CMK (cell line): ENCODE measurements at regions not wholly inside any gene's neighbourhood (a gene's known extent, or its start where the extent isn't known, plus 50 kb on each side); places are given as distances from the start of the nearest gene placed in this dataset.

Experiments
- DNase-seq: peaks from one replicate; pipeline ENCODE4 v3.0.0-alpha.2; 2010; ENCODE audit warnings: low read depth

DNA sequence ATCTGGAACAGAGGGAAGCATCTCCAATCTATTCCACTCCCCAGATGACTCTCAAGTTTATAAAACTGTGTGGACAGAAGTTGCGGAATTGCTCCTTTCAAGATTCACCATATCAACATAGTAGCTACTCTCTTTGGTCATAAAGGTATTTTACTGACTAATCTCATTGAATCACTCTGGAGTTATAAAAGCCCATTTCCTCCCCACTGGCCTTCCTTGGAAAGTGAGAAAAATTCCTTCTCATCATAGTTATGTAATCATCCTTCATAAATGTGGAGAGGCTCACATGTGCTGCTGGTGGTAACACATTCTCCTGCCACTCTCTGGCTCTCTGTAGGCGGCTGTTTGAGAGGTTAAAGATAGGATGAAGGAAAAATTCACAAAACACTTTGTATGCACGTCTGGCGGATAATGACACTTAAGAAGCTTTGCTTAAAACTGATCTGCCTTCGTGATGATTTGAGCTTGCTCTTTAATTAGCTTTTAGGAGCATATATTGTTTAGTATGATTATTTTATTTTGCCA lies 1034.0 kb upstream of the EEF2KMT start:
- DNase-seq, result no peak

DNA sequence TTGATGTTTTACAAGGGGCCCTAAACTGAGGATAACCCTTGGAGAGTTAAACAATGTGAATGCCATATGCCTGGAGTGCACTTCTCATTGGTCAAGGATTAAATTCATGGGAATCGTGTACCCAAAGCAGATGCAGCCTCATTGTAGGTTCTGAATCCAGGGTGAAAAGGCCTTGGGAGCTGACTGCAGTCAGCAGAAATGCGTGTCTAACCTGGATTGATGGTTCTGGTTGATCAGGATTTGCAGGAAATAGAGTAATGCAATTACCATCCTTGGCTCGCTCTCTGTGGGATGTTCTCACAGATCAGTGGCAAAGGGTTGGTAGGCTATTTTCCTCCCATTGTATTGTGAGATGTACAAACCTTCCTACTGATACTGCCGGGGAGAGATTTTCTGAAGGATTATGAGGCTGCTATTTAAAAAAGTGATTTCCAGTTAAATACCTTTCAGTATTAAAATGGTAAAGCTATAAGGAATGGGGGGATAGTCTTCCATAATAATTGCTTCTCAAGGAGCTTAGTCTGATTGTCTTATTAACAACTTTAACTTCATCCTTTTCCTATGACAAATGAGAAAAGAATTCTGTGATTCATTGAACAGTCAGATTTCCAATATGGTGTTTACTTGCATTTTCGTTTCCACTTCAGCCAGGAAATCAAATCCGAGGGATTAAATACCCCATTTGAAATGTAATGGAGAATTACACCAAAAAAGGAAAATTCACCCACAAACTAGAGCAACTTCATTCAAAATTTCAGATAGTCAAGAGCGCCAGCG lies 1028.1 kb upstream of the EEF2KMT start:
- DNase-seq, result no peak

DNA sequence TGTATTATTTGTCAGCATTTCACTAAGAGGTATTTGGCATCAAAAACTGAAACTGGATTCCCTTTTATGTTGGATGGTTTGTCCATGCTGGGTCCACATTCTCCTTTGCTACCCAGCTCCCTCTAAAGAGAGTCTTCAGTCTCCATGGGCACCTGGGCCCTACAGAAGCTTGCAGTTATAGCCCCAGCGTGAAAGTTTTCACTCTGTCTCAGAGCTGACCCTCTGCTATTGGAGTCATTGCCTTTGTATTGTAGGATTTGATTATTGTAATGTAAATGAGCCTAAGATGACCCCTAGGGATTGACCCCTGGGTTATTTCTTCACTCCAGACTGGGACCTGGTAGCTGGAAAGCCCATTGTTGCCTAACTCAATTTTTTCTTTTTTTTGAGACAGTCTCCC lies 1026.5 kb upstream of the EEF2KMT start:
- no peak for DNase-seq

DNA sequence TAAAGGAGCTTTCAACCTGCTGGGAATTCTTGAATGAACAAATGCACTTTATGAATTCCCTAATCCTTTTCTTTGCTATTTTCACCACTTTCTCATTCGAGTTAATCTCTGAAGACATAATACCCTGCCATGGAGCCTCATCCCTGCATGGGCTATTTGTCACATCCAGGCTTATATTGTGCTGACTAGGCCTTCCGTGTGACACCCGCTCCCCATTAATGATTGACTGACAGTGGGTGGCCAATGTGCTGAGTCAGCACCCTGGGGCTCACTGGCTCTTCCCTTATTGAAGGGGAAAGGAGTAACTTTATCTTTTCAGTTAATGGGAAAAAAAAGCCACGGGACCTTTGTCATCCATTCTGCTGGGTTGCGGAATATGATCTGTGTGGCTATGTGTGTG lies 1024.8 kb upstream of the EEF2KMT start:
- no peak for DNase-seq

DNA sequence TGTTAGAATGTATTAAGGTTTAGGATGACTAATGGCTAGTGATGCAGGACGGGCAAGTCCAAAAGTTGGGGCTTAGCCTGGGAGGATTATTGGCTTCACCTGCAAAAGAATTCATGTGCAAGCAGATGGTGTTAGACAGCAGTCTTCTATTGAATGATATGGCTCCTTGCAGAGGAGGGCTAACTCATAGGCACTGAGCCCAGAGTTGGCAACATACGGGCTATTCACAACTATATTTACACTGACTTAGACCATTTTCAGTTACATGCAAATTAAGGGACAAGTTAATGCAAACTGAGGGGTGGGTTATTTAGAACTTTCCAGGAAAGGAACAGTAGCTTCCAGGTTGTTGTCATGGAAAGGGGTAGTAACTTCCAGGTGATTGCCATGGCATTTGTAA lies 1017.1 kb upstream of the EEF2KMT start:
- DNase-seq, result no peak

DNA sequence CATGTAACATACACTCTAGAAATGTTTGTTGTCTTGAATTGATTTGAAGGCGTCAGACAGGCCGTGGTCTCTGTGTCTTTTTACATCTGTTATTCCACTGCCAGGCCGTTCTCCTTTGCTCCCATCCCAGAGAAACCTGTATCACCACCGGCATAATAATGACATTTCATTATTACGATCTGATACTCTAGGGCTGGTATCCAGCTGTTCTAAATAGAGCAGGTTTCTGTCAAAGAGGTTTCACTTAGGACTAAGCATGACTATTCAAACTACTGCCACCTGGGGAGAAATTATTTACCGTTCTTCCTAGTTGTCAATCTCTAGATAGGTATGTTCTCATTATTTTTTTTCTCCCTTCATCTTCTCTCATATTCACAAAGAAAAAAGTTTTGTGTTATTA lies 1016.2 kb upstream of the EEF2KMT start:
- no peak for DNase-seq

DNA sequence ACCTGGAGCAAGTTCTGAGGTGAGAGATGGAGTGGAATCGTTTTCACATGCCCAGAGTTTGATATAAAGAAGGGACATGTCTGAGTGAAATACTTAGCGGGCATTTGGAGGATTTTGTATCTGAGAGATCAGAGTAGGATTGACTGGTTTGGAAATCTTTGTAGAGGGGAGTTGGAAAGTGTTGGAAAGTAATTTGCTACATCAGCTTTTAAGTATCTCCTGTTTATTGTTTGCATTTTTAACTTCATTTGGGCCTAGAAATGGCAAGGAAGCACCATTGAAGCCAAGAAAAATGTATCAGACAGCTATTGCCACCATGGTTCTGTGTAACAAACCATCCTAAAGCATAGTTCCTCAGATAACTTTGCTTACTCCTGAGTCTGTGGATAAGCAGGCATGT lies 1015.1 kb upstream of the EEF2KMT start:
- DNase-seq, result no peak

DNA sequence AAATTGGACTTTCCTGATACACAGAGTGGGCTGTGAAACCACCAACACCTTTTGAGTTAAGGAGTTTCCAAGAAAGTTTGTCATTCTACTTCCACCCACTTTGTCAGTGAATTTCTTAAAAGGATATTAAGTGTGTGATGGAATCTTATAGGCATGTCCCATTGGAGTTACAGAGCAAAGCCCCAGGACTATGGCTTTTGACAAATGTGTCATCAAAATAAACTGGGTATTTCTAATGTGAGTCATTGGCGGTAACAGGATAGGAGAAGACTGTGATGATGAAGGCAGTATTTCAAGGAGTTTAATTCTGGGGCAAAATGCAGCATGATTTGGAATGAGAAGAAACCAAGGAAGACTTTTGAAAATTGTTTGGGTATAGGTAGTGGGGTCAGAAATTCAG lies 1013.8 kb upstream of the EEF2KMT start:
- DNase-seq, result no peak

DNA sequence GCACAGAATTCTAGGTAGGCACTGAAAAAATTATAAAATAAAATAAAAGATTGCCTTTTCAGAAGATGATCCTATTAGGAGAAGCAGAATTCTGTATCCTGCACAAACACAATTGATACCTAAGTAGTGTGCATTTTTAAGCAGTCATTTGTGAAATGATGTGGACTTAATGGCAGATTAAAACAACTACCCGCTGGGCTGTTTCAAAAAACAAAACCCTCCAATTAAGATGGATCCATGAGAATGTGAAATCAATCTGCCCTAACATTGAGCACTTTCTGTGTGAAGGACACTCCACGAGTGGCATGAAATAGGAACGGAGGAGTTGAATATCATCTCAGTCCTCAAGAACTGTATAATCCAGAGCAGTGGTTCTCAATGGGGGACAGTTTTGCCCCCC lies 1012.8 kb upstream of the EEF2KMT start:
- DNase-seq, result no peak

DNA sequence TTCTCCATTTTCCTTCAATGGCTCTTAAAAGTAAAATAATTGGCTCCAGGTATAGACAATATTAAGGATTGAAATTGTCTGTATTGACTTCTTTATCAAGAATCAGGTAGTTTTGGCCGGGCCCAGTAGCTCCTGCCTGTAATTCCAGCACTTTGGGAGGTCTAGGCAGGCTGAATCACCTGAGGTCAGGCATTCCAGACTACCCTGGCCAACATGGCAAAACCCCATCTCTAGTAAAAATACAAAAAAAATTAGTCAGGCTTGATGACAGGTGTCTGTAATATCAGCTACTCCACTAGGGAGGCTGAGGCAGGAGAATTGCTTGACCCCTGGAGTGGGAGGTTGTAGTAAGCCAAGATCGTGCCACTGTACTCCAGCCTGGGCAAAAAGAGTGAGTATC lies 1008.5 kb upstream of the EEF2KMT start:
- DNase-seq, result no peak

DNA sequence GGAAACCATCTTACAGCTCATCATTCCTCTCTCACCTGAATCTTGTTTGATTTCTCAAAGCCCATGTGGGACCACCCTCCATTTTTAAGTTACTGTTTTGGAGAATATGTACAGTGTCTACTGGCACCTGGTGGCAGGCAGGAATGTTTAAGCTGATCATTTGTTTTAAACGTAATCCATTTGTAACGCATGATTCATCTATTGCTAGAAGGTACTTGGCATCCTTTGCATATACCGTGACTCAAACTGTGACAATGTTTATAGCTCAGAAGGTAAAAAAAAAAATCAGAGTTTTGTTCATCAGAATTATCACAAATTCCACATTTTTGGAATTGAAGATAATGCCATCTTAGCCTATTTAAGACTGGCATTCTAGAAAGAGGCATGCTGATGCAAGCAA lies 1007.5 kb upstream of the EEF2KMT start:
- no peak for DNase-seq

DNA sequence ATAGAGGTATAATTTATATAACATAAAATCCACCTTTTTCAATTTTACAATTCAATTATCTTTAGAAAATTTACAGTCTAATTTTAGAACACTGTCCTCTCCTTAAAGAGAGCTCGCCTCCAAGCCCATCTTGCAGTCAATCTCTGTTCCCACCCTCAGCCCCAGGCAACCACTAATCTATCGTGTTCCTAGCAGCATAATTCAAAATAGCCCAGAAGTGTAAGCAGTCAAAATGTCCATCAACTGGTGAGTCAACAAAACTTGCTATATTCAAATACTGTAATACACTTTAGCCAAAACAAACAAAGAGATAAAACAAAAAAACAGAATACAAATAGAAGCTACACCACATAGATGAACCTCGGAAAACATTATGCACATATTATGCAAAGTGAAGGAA lies 1006.8 kb upstream of the EEF2KMT start:
- DNase-seq, result no peak

DNA sequence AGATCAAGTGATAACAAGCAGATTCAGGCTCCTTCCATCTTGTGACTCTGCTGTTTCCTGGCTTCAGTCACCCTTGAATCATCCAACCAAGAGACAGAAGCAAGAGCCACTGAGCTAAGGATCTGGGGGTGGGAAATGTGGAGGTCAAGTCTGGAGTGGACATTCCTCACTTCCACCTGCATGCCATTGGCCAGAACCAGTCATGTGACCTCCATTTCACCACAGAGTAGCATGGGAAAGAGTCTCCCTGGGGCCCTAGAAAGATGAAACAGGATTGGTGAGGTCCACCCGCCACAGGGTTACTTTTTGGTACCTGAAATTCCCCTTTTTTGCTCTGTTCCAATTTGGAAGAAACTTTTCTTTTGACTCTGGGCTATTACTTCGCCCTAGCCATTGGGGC lies 1006.0 kb upstream of the EEF2KMT start:
- no peak for DNase-seq

DNA sequence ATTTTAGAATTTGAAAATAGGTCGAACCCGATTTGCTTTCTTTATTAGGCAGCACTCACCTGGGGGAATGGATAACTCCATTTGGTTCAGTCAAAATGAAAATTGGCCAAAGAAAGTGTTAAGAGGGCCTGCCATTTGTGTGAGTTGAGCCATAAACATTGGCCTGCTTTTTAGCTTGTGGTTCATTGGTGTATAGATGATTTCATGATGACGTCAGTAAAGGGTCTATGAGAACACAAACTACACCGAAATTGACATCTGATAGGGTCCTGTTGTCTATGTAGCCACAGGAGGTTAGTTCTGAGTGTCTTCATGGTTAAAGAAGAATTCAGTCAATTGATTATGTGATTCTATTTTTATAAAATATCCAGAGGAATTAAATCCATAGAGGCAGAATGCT lies 1001.5 kb upstream of the EEF2KMT start:
- no peak for DNase-seq

DNA sequence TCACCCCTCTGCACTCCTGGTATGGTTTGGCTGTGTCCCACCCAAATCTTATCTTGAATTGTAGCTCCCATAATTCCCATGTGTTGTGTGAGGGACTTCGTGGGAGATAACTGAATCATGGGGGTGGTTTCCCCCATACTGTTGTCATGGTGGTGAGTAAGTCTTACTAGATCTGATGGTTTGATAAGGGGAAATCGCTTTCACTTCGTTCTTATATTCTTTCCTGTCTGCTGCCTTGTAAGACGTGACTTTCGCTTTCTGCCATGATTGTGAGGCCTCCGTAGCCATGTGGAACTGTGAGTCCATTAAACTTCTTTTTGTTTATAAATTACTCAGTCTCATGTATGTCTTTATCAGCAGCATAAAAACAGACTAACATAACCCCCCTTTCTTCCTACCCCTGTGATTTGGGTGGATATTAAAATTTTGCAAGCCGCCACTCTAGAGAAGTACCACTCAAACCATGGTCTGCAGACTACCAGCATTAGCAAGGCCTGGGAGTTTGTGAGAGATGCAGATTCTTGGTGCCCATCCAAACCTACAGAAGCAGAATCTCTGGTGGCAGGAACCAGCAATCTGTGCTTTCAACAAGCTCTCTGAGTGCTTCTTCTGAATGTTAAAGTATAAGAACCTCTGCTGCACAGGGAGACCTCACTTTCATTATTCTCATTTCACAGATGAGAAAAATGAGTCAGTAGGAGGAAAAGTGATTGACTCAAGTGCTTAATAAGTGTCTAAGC lies 999.5 kb upstream of the EEF2KMT start:
- DNase-seq, result no peak

DNA sequence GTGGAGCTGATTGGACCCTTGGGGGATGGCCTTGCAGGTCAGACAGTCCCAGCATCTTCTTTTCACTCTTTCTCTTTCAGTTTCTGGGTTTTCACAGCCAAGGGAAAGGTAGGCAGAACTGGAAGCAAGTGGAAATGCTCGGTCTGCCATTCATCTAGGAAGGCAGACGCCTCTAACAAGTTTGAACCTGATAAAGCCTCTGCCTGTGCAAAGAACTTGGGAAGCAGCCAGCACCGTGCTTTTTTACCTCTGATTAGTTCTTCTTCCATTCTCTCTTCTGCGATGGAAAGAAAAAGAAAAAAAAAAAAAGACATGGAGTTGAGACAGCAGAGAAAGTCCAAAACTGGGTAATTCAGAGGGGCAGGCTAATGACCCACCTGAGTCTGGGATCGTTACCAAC lies 997.8 kb upstream of the EEF2KMT start:
- DNase-seq, result no peak

DNA sequence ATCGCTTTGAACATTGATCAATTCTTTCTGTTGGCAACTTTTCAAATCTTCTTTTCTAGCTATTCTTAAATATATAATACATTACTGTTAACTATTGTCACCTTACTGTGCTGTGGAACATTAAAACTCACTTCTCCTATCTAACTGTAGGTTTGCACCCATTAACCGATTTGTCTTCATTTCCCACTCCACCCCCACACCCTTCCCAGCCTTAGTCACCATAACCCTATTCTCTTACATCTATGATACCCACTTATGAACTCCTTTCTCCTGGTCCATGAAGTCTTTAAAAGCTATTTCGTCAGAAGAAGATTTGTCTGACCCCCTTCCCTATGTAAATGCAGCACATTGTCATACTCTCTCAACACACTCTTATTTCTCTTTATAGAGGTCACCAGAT lies 993.4 kb upstream of the EEF2KMT start:
- DNase-seq, result no peak

DNA sequence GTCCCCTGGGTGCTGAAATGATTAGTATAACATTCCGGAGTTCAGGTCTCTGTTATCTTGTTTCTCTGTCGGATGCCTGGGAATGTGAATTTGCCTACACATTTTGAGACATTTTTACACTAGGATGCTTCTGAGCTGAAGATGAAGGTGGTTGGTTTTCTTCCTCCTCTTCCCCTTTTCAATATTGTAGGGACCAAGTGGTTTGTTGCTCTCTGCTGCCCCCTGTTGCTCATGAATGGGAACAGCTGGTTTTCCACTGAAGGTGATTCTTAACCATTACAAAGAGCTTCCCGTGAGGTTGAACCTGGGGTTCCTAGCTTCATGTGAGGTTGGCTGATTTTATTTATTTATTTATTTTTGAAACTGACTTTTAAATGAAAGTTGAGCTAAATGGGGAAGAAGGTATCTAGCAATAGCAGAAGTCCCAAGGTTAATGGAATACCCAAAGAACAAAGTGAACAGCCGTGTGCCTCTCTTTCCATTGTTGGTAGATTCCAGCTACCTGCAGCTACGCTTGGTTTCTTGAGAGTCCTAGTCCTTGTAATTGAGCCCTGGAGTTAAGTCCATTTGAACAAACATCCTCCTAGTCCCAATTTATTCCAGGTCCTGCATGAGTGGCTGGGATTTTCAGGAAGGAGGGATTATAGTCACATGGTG lies 983.9 kb upstream of the EEF2KMT start:
- DNase-seq, result peak; percentile 17

DNA sequence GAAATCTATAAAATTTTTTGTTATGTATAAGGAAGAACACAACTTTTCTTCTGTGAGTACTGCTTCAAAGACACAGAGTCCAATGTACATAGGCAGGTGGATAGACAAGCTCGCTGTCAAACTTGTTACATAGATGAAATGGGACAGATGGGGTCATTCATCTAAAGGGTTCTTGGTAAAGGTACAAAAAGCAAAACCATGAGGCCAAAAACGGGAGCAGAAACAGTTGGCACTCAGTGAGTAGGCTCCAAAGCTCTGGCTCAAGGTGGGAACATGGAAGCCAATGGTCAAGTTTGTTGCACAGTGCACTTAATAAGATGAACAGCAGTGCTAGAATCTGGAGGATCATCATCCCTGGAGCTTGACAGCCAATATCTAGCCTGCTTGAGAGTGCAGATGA lies 979.0 kb upstream of the EEF2KMT start:
- no peak for DNase-seq

DNA sequence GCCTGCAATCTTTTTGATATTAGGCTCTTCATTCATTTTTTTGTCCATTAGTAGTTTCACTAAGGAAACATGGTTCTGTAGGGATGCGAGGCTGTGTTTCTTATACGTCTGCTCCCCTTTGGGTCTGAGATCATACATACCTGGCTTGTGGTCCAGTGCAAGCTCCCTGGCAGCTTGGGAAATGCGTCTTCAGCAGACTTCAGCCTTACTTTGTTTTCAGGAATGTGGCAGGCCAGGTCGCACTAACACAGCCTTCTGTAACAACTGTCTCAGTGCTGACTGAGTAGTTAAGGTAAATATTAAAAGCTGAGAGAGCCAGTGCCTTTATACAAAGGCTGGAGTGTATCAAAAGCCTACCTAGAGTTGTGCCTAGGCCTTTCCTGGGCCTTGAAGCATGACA lies 970.5 kb upstream of the EEF2KMT start:
- DNase-seq, result no peak

DNA sequence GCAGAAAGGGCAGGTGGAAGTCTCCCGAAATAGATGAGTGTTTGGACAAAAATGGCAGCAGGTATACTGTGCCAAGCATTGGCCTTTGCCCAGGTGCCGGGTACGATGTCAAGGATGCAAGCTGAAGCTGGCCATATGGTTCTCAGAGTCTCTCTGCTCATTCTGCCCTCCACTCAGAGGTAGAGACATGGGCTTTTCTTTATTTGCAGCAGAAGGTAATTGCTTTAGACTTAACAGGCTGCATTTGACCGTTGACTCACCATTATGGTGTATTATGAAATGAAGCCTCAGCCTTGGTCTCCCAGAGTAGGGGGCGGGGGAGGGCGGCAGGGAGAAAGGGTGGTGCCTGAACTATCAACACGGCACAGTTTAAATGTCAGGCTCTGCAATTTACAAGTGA lies 969.1 kb upstream of the EEF2KMT start:
- no peak for DNase-seq

DNA sequence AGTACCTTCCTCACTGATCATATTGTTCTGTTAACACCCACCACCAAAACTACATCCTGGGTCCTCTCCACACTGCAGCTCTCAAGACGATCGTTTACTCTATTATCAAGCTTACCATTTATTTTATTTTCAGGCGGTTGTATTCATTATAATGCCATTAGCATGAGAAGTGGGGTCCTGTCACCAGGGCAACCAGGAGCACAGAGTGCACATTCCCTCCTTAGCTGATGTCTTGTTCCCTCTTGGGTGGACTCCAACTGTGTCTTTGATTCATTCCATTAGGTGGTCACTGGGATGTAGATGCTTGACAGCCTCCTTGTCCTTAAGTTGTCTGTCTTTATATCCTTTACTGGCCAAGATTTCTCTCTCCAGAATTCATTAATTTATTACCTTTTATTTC lies 965.9 kb upstream of the EEF2KMT start:
- no peak for DNase-seq

DNA sequence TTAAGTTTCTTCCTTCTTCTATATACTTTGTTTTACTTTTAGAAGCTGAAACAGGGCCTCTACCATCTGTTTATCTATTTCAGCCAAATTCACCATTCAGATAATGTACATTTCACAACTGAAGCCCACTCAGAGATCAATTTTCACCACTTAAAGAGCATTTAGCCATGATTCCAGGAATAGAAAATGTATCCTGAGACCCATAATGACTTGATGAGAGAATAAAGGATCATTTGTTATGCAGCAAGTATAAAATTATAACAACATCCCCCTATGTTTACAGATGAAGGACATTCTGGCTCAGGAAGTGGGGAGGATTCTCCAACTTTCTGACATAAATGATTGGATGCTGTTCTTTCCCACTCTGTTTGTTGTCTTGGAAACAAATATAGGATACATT lies 962.1 kb upstream of the EEF2KMT start:
- DNase-seq, result no peak
